GM21619 (cell line): ENCODE measurements at regions not wholly inside any gene's neighbourhood (a gene's known extent, or its start where the extent isn't known, plus 50 kb on each side); places are given as distances from the start of the nearest gene placed in this dataset.

ENCODE experiments used
- ATAC-seq: cut with Tn5 transposase; IDR thresholded peaks from one replicate; pipeline ENCODE4 v1.9.1; 2021; ENCODE audit not compliant: unreplicated experiment

DNA sequence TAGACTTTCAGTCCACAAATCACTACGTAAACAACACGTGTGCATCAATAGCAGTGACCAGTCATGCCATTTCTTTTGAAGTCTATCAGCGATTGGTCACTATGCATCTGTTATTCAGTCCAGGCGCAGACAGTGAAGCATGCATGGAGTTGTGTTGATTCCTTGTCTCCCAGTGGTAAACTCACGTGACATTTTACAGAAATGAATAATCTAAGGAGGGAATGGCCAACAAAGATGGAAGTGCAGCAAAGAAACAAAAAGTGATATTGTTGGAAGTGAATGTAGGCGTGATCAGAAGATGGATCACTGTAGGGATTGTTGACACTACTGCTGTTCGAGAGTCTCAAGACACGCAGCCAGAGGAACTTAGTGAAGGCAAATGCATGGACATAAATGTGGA, 317.8 kb upstream of the MGAT5 start:
- ATAC-seq = no peak

DNA sequence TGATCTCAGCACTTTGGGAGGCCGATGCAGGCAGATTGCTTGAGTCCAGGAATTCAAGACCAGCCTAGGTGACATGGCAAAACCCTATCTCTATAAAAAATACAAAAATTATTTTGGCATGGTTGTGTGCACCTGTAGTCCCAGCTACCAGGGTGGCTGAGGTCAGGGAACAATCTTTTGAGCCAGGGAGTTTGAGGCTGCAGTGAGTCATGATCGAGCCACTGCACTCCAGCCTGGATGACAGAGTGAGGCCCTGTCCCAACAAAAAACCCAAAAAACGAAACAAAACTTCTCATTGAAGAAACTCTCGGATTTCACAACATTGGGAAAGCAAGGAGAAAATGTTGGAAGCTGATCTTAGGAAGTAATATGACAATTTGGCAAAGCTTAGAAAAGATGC, 317.3 kb upstream of the MGAT5 start:
- no peak for ATAC-seq

DNA sequence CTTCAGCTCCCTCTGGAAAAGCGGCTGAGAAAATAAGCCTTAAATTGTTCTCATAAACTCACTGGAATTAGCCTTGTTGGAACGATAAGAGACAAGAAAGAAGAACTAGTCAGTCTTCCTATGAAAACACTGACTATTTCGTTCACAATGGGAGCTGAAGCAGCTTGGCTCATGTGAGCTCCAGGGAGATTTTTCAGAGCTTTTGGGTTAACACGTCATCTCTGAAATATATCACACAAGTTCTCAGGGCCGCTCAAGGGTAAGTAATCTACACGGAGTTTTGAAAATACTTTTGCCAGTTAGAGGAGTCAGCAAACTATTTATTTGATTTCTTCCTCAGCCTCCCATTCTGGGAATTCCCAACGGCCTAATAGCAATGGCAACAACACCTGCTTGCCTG, 316.2 kb upstream of the MGAT5 start:
- ATAC-seq = no peak

DNA sequence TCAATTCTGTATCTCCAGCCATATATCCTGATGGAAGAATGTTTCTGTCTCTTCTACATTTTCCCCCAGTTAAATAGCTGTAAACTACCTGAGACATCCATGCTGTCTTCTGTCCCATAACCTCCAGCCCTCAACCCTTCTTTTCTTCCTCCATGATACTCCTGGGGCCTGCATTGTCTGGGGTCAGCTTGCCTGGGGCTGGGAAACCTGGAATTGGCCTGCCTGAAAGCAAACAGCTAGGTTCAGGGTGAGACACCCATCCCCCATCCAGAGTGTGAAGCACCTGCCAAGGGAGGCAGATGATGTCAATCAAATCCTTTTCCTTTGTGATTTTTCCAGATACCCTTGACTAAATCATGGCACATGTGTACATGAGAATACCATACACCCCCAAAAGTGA, 313.7 kb upstream of the MGAT5 start:
- no peak for ATAC-seq

DNA sequence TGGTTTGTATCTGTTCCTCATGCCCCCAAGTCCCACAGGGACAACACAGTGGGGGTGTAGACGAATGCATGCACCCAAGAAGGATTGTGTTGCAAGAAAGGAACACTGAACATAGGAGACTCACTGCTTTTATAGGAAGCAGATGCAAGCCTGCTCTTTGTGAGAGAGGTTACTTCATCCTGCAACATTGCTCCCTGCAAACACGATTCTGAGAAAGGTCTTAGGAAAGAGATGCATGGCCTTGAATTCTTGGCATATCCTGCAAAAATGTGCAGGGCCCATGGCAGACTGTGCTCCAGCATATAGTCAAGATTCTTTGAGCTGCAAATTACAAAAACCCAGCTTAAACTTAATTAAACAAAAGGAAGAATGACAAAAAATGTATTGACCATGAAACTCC, 312.2 kb upstream of the MGAT5 start:
- no peak for ATAC-seq

DNA sequence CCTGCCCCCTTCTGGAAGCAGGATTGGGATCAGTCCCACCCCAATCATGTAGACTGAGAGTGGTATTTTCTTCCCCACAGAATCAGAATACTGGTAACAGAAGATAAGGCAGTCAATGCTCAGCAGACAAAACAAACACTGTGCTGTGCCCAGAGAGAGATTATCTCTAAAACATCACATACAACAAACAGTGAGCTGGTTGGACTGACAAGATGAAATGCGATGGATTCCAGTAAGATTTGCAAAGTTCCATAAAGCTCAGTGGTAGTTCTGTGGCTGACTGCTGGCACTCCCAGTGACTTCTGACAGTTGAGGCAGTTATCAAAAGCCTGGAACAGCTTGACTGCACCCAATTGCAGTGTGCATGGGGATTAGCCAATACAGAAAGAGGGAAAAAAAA, 311.5 kb upstream of the MGAT5 start:
- ATAC-seq = no peak

DNA sequence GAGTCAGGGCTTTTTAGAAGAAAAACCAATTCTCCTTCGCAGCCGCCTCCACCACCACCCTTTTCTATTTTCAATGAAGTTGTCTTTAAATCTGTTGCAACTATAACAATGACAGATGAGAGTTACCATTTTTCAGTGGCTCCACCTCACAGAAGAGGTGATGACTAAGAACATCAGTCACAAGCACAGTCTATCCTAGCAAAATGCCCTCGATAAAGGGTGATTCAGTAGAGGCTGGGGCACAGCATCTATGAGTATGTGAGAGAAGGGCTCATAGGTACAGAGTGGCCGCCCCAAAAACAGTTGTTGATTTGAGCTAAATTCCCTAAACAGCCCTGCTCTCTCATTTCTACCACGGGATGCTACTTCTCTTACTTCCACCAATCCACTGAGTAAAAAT, 310.8 kb upstream of the MGAT5 start:
- ATAC-seq = no peak

DNA sequence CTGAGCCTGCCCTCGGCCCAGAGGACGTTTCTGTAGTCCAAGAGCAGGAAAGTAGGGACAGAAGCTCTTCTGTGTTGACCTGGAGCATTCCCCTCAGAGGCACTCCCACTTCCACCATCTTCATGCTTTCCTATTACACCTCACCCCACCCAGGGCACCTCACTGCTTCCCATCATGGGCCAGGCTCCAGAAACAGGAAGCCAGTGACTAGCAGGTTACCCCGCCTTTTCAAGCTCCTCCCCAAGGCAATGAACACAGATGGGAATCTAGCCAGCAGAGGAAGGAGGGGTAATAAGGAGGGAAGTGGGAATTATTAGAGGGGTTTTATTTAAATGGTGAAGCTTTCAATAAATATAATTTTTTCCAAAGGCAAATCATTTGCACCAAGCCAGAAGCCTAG, 308.8 kb upstream of the MGAT5 start:
- ATAC-seq = no peak

DNA sequence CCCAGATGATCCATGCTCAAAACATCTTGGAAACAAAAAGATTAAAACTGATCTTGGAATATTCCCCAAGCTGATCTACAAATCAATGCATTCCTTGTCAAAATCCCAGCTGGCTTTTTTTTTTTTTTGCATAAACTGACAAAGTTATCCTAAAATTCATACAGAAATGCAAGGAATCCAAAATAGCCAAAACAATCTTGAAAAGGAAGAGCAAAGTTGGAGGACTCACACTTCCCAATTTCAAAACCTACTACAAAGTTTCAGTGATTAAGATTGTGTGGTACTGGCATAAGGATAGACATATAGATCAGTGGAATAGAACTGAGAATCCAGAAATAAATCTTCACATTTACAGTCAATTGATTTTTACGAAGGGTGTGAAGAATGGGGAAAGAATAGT, 306.8 kb upstream of the MGAT5 start:
- no peak for ATAC-seq

DNA sequence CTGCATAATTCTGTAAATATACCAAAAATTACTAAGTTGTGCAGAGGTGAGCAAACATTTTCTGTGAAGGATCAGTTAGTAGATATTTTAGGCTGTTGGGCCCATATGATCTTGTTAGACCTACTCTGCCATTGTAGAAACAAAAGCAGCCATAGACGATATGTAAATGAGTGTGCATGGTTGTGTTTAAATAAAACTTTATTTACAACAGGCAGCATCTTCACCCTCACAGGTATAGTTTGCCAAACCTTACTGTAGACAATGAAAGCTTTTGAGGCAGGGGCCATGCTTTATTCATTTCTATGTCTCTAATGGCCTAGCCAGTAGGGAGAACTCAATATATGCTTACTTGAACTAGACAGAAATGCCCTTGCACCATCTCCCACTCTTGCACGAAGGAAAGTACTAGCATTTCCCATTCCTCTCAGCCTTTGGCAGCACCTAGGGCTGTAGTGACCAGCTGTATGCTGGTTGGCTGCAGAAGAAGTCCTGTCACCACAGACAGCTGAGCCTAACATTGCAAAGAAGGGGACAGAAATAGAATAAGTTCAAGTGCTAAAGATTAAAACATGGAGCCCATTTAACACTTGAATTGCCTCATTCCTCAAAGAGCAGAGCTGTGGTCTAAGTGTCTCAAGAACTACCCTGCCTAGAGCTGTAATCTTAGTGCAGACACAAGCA, 305.1 kb upstream of the MGAT5 start:
- ATAC-seq = no peak

DNA sequence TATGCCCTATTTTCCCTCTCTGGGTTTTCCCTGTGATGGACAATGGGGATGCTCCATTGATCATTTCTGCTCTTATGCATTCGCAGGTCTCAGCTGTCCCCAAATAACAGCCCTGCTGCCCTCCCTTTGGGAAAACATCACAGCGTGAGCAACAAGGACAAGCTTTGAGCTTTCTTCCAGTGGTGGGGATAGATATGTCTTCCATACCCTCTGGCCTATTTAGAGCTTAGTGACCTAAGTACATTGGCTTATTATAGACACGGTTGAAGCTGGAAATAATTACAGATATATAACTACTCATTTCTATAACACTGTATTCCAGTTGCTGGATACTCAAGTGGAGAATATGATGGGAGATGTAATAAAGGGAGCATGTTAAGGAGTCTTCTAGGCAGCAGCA, 304.3 kb upstream of the MGAT5 start:
- no peak for ATAC-seq

DNA sequence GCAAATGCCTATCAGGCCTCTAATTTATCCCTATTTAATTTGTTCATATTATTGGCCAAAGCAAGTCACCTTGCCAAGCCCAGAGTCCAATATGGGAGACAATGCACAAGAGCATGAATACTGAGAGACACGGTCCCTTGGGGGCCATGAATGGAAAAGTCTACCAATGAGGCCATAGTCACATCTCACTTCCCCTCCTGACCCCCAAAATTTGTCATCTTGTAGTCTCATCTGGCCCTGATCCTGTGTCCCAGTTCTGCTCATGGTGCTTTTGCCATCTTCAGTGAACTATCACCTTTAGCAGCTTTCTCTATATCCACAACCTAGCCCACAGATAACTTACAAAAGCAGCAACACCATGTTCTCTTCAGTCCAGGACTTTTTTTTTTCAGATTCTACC, 302.7 kb upstream of the MGAT5 start:
- ATAC-seq = no peak

DNA sequence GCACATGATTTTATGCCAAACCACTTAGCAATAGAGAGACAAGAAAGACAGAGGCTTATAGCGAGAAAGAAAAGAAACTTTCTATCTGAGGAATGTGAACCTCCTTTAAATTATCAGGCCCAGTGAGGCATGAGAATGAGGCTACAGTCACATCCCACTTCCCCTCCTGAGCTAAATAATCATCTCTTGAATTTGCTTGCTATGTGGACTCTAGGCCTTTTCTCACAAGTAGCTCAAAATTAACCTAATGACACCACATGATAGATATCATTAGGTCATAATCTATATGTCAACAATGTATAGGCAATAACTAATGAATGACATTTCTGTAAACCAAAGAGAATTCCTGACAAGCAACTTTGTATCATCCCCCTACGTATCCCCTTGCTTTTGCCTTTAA, 301.5 kb upstream of the MGAT5 start:
- peak; percentile 42 for ATAC-seq

DNA sequence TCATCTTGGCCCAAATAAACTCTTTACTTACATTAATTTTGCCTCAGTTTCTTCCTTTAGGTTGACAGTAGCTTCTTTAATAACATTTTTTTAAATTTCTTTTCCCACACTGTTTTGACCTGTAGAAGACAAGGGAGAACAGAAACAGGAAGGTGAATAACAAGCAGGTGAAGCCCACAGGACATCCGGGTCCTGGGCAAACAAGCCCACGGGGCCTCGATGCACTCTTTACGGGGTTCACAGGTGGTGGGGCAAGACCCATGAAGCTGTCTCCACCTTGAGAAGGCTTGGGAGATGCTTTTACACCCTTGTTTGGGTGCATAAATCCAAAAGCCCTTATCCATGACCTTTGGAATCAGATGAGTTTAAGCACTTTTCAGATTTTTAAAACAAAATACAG, 301.0 kb upstream of the MGAT5 start:
- ATAC-seq = no peak

DNA sequence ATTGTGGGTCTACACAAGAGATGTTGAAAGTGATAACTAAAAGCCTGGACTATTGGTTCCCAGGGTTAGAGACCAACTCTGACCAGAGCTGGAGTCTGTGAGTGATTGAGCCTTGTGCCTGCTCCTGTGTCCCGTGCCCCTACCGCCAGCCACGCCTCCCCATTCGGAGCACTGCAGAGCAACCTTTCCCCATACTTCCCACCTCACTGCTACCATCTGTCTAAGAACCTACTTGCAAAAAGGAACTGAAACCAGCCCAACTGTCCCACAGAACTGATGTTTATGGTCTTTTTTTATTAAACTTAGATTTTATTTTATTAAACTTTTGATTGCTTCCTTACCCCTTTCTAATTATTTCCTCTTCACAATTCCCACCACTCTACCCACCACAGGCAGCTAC, 300.3 kb upstream of the MGAT5 start:
- peak; percentile 68 for ATAC-seq

DNA sequence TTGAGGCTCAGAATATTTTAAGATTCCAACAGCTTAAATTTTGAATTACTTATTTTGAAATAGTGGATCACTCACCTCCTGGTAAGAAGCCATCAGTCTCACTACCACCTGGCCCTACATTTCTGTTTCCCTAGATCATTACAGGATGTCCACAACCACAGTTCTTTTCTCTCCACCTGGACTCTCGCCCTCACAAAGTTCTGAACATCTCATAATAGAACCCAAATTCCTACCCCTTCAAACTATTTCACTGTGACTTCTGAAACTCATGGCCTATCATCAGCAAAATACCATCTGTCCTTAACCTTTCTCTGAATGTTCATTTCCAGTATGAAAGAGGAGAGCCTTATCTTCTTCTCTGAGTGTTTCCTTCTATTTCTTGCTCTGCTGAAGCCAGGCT, 299.2 kb upstream of the MGAT5 start:
- ATAC-seq = no peak

DNA sequence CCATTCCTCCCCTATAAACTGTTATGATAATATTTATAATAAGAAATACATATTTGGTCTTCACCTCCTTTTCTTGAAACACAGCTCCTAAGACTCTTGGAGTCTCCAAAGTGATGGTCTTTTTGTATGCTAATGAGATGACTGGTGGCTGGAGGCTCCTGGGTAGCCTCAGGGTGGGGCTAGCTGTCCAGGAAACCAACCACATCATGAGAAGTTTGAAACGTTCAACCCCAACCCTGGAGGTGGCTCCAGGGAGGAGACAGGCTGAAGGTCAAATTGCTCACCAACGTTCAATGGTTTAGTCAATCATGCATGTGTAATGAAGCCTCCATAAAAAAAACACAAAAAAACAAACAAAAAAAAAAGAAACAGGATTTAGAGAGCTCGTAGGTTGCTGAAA, 298.7 kb upstream of the MGAT5 start:
- no peak for ATAC-seq

DNA sequence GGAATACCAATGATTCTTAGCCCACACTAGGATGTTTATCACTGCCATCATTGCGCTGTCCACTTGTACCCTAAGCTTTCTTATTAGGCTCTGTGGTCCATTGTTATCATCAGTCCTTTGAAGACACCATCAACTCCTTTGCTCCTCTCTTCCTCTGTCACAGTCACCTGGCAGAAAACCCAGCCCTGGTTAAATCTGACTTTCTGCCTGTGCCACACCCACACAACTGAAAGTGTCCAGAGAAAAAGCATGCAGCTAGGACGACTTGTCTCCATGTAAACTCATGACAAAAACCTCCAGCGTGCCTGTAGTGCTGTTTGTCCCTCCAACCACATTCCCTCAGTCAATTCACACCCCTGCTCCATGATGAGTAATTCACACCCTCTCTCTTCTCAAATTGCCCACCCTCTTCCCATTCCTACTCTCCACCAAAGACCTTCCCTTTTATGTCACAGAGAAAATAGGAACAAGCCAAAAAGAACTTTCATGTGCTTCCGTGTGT, 297.4 kb upstream of the MGAT5 start:
- no peak for ATAC-seq

DNA sequence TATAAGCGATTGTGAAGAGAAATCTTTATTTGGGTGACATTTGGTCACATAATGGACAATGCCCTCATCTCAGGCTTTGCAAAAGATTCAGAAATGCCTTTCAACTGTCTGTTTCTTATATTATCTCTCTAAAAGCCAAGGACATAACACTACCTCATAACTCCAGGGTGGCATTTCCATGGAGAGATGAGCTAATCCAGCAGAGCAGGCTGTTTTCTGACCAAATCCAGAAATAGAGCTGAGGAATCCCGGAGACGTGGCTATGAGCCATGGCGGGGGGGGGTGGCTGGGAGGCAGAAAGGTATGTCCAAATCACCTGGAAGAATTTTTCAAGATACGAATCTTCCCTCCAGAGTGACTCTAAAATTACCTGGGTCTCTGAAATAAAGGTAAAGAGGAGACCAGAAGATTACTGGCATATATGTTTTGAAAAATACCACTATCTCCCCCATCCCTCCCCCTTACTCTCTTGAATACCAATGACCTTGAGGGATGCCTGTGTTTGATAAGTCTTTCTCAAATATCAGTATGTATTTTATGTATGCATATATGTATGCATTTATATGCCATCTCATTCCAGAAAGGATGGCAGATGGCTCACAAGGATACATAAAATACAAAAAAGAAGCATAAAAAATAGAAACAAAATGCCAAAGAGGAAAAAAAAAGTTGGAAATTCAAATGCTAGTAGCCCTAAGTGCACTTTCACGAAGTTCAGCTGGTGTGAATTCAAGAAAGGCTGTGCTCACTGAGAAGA, 296.0 kb upstream of the MGAT5 start:
- no peak for ATAC-seq

DNA sequence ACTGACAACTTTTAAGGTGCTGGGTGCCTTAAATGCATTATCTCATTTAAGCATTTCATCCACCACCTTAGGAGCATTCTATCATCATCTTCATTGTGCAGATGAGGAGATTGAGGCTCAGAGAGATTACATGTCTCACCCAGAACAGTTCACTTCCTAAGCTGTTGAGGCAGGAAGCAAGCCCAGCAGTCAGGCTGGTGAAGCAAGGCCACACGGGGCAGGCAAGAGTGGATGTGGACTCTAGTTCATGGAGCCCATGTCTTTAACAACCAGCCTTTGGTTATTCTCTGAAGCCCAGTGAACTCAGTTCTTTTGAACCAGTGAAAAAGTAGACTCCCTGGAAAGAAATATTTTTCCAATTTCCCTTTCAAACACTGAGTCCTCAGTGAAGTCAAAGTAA, 294.8 kb upstream of the MGAT5 start:
- no peak for ATAC-seq

DNA sequence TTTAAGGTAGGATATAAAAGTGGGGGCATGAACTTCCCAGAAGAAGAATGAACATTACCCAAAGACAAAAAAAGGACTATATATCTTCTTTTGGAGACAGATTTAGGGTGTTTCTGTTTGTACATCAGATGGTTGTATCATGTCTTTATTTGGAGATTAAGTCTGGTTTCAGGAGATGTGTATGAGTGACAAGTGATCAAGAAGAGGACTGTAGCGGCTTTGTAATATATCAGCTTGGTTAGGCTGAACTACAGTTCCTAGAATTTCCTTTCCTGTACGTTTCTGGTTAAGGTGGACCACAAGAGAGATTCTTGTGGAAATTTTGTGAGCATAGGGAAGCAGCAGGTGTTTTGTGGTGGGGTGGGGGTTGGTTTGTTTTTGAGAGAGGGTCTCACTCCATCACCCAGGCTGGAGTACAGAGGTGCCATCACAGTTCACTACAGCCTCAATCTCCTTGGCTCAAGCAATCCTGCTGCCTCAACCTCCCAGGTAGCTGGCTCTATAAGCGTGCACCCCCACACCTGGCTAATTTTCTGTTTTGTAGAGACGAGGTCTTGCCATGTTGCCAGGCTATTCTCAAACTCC, 287.1 kb upstream of the MGAT5 start:
- ATAC-seq = no peak

DNA sequence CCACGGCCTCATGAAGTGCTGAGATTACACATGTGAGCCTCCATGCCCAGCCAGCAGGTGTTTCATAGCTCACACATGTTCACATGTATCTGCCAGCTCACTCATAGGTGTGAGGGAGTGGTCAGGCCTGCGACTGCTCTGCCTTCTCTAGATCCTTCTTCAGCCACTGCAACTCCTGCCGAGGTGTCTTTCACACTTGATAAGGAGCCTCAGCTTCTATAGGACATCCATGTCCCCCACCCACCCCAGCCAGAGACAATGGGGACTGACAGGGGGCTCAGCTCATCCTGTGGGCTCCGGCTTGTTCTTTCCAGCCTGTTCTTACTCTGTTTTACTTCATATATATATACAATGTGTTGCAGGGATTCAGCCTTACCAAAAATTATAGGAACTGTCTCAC, 286.5 kb upstream of the MGAT5 start:
- no peak for ATAC-seq
